Kidney (tissue), 13 donors: ENCODE measurements at regions not wholly inside any gene's neighbourhood (a gene's known extent, or its start where the extent isn't known, plus 50 kb on each side); places are given as distances from the start of the nearest gene placed in this dataset.

Experiments
- DNase-seq, 5 donors: peaks; one replicate each; pipeline ENCODE4 v3.0.0-alpha.2; 2013 to 2020
- FAIRE-seq: peaks from 2 replicates; lab custom pipeline; 2012; peaks lifted over from hg19 to GRCh38; lab: Jason Lieb, UNC
- H3K27ac ChIP-seq, 2 donors: one replicate each; pipeline ENCODE4 v1.7.0; 2013; ENCODE audit warnings: low read depth in 2 of 2, low read length in 2 of 2, inconsistent platforms in 1 of 2
- H3K27me3 ChIP-seq: one replicate; pipeline ENCODE4 v1.7.1; 2013; ENCODE audit warnings: low read length, inconsistent platforms; ENCODE audit not compliant: control insufficient read depth, insufficient read depth
- H3K36me3 ChIP-seq, 3 donors: one replicate each; pipeline versions ENCODE4 v1.7.0 to v1.7.1; 2013; ENCODE audit warnings: low read length in 3 of 3, control low read depth in 1 of 3, inconsistent platforms in 1 of 3; ENCODE audit not compliant: insufficient read depth in 3 of 3, control insufficient read depth in 2 of 3
- H3K4me1 ChIP-seq, 3 donors: one replicate each; pipeline versions ENCODE4 v1.7.0 to v1.7.1; 2013; ENCODE audit warnings: low read length in 3 of 3, inconsistent platforms in 1 of 3, low read depth in 1 of 3; ENCODE audit not compliant: control insufficient read depth in 2 of 3, insufficient read depth in 2 of 3
- H3K4me3 ChIP-seq, 3 donors: one replicate each; pipeline versions ENCODE4 v1.7.0 to v1.8.1; 2013; ENCODE audit warnings: low read length in 3 of 3, control low read depth in 1 of 3, inconsistent platforms in 1 of 3
- H3K9ac ChIP-seq, 3 donors: one replicate each; pipeline versions ENCODE4 v1.7.0 to v1.7.1; 2013; ENCODE audit warnings: low read length in 3 of 3, control low read depth in 1 of 3, inconsistent platforms in 1 of 3
- H3K9me3 ChIP-seq, 3 donors: one replicate each; pipeline versions ENCODE4 v1.7.0 to v1.7.1; 2013; ENCODE audit warnings: low read length in 3 of 3, control low read depth in 1 of 3, inconsistent platforms in 1 of 3; ENCODE audit not compliant: control insufficient read depth in 2 of 3, insufficient read depth in 1 of 3
- CTCF ChIP-seq: IDR thresholded peaks from 3 replicates; pipeline ENCODE4 v1.5.1; 2012; ENCODE audit warnings: mild to moderate bottlenecking, moderate library complexity, borderline replicate concordance; ENCODE audit not compliant: insufficient read depth; ENCODE audit errors: extremely low read depth
- intact Hi-C: fragments of 100-400 bp; cut with DNase I; formaldehyde crosslinking; loops from one replicate; pipeline ENCODE4 v1.11.1; 2022
- donor health status: control.
- donor health status: control.
- donor health status: control.
- donor health status: control.
- donor health status: control.
- donor health status: DM: yes; HTN: yes; CAD: no.
- donor health status: Normal renal cell carcinoma (clear cell type).

GRCh38 chr3:176872771-176873209 is 324.5 kb downstream of the TBL1XR1 start:
- no peak overlapping the region for H3K4me3 ChIP-seq
- no peaks in the 10 kb centered on the region for H3K36me3 ChIP-seq
- peak; percentile 89 for TF ChIP-seq CTCF
- FAIRE-seq (no peak), DNase-seq (peak in 4 of 5 donors; percentile 48 to 76 (median 68))
- intact Hi-C loops, result no loop called here
- H3K9me3 ChIP-seq, result no peaks in the 10 kb centered on the region
- no peaks in the 10 kb centered on the region for H3K27me3 ChIP-seq
- H3K4me1 ChIP-seq, result no peaks in the 10 kb centered on the region
- H3K27ac ChIP-seq, result no peak overlapping the region
- H3K9ac ChIP-seq, result no peak overlapping the region

- Histone ChIP-seq H3K4me1 (no peaks in the 10 kb centered on the region), H3K9ac (no peak overlapping the region), H3K27ac (no peak overlapping the region), H3K9me3 (no peaks in the 10 kb centered on the region), H3K36me3 (no peaks in the 10 kb centered on the region), H3K27me3 (no peaks in the 10 kb centered on the region), H3K4me3 (no peak overlapping the region)
- intact Hi-C loops, result no loop called here
- DNase-seq (no peak), FAIRE-seq (no peak)
- TF ChIP-seq CTCF, result no peak
Measured at GRCh38 chr3:176870451-176870850, 326.8 kb downstream of the TBL1XR1 start.

- H3K9ac ChIP-seq, result no peak overlapping the region
- intact Hi-C loops, result no loop called here
- H3K36me3 ChIP-seq, result no peaks in the 10 kb centered on the region
- FAIRE-seq (no peak), DNase-seq (no peak)
- H3K4me3 ChIP-seq, result no peak overlapping the region
- H3K27ac ChIP-seq, result no peak overlapping the region
- H3K4me1 ChIP-seq, result no peaks in the 10 kb centered on the region
- no peaks in the 10 kb centered on the region for H3K9me3 ChIP-seq
- no peaks in the 10 kb centered on the region for H3K27me3 ChIP-seq
- TF ChIP-seq CTCF, result no peak
Measured at GRCh38 chr3:176867681-176868663, 329.3 kb downstream of the TBL1XR1 start.
